ENCODE measurements at regions not wholly inside any gene's neighbourhood (a gene's known extent, or its start where the extent isn't known, plus 50 kb on each side); places are given as distances from the start of the nearest gene placed in this dataset.

GRCh38 chr14:55734731-55735130, 154.7 kb downstream of the KTN1 start:
- DNase-seq (ENCODE audit: low read depth in 3 of 3, low spot score in 2 of 3) = no peak

GRCh38 chr14:55739967-55740648, 160.1 kb downstream of the KTN1 start:
- DNase-seq (ENCODE audit: low read depth in 3 of 3, low spot score in 2 of 3) = no peak

GRCh38 chr14:55740649-55740989, 160.6 kb downstream of the KTN1 start:
- DNase-seq (ENCODE audit: low read depth in 3 of 3, low spot score in 2 of 3) = no peak

- DNase-seq (ENCODE audit: low read depth in 3 of 3, low spot score in 2 of 3) = no peak
These were observed 161.2 kb downstream of the KTN1 start for GRCh38 chr14:55741240-55741639.

- no peak for DNase-seq (ENCODE audit: low read depth in 3 of 3, low spot score in 2 of 3)
These were observed 163.5 kb downstream of the KTN1 start for GRCh38 chr14:55743551-55743950.

GRCh38 chr14:55744321-55744720, 164.3 kb downstream of the KTN1 start:
- no peak for DNase-seq (ENCODE audit: low read depth in 3 of 3, low spot score in 2 of 3)

GRCh38 chr14:55745906-55746305, 165.9 kb downstream of the KTN1 start:
- DNase-seq (ENCODE audit: low read depth in 3 of 3, low spot score in 2 of 3) = no peak

- no peak for DNase-seq (ENCODE audit: low read depth in 3 of 3, low spot score in 2 of 3)
These were observed 166.6 kb downstream of the KTN1 start for GRCh38 chr14:55746558-55746957.

- DNase-seq (ENCODE audit: low read depth in 3 of 3, low spot score in 2 of 3) = no peak
These were observed 167.2 kb downstream of the KTN1 start for GRCh38 chr14:55747186-55747585.

- DNase-seq (ENCODE audit: low read depth in 3 of 3, low spot score in 2 of 3) = no peak
These were observed 169.3 kb downstream of the KTN1 start for GRCh38 chr14:55749201-55749812.

GRCh38 chr14:55749946-55750345, 169.9 kb downstream of the KTN1 start:
- no peak for DNase-seq (ENCODE audit: low read depth in 3 of 3, low spot score in 2 of 3)

GRCh38 chr14:55752580-55753390, 172.8 kb downstream of the KTN1 start:
- DNase-seq (ENCODE audit: low read depth in 3 of 3, low spot score in 2 of 3) = no peak

- DNase-seq (ENCODE audit: low read depth in 3 of 3, low spot score in 2 of 3) = no peak
These were observed 174.5 kb downstream of the KTN1 start for GRCh38 chr14:55754471-55754870.

GRCh38 chr14:55754871-55755270, 174.9 kb downstream of the KTN1 start:
- DNase-seq (ENCODE audit: low read depth in 3 of 3, low spot score in 2 of 3) = no peak

GRCh38 chr14:55756078-55756477, 176.1 kb downstream of the KTN1 start:
- no peak for DNase-seq (ENCODE audit: low read depth in 3 of 3, low spot score in 2 of 3)

GRCh38 chr14:55756557-55756956, 176.6 kb downstream of the KTN1 start:
- DNase-seq (ENCODE audit: low read depth in 3 of 3, low spot score in 2 of 3) = no peak

GRCh38 chr14:55758796-55759195, 178.8 kb downstream of the KTN1 start:
- DNase-seq (ENCODE audit: low read depth in 3 of 3, low spot score in 2 of 3) = no peak

- DNase-seq (ENCODE audit: low read depth in 3 of 3, low spot score in 2 of 3) = no peak
These were observed 181.0 kb downstream of the KTN1 start for GRCh38 chr14:55760789-55761566.

- DNase-seq (ENCODE audit: low read depth in 3 of 3, low spot score in 2 of 3) = no peak
These were observed 181.6 kb downstream of the KTN1 start for GRCh38 chr14:55761651-55762050.

- no peak for DNase-seq (ENCODE audit: low read depth in 3 of 3, low spot score in 2 of 3)
These were observed 182.7 kb downstream of the KTN1 start for GRCh38 chr14:55762595-55763232.

- no peak for DNase-seq (ENCODE audit: low read depth in 3 of 3, low spot score in 2 of 3)
These were observed 184.8 kb downstream of the KTN1 start for GRCh38 chr14:55764784-55765183.
